GM23338 (cell line): ENCODE measurements at regions not wholly inside any gene's neighbourhood (a gene's known extent, or its start where the extent isn't known, plus 50 kb on each side); places are given as distances from the start of the nearest gene placed in this dataset.

Experiments used
- ATAC-seq: fragments of 200-7000 bp; cut with Tn5 transposase; 3 replicates; pipeline ENCODE4 v1.9.1; 2020
- DNase-seq: peaks from one replicate; pipeline ENCODE4 v3.0.0-alpha.2; 2015; ENCODE audit warnings: low spot score
- H2AFZ ChIP-seq: fragments of 200-600 bp; sonication (generic); 2 replicates; pipeline ENCODE4 v1.8.0; 2016; ENCODE audit warnings: antibody characterized with exemption, mild to moderate bottlenecking, moderate library complexity
- H3F3A ChIP-seq: fragments of 200-600 bp; sonication (generic); replicated peaks from 2 replicates; pipeline ENCODE4 v1.8.0; 2017; ENCODE audit warnings: antibody characterized with exemption, mixed run types, low read depth
- H3K27ac ChIP-seq: fragments of 200-600 bp; sonication (generic); 2 replicates; pipeline ENCODE4 v1.6.1; 2016; ENCODE audit warnings: low read depth
- H3K27me3 ChIP-seq: fragments of 200-600 bp; sonication (generic); 2 replicates; pipeline ENCODE4 v1.8.0; 2016; ENCODE audit warnings: mild to moderate bottlenecking, mixed run types, moderate library complexity; ENCODE audit not compliant: insufficient read depth
- H3K36me3 ChIP-seq: fragments of 200-600 bp; sonication (generic); 2 replicates; pipeline ENCODE4 v1.8.0; 2016; ENCODE audit warnings: mild to moderate bottlenecking; ENCODE audit not compliant: insufficient read depth
- H3K4me1 ChIP-seq: fragments of 200-600 bp; sonication (generic); 2 replicates; pipeline ENCODE4 v1.8.0; 2016; ENCODE audit warnings: mild to moderate bottlenecking, moderate library complexity; ENCODE audit not compliant: insufficient read depth
- H3K4me2 ChIP-seq: fragments of 200-600 bp; sonication (generic); 2 replicates; pipeline ENCODE4 v1.7.1; 2017; ENCODE audit warnings: mixed run types
- H3K4me3 ChIP-seq: fragments of 200-600 bp; sonication (generic); 2 replicates; pipeline ENCODE4 v1.6.1; 2016; ENCODE audit warnings: mixed run types
- H3K79me2 ChIP-seq: fragments of 200-600 bp; sonication (generic); replicated peaks from 2 replicates; pipeline ENCODE4 v1.8.0; 2017; ENCODE audit warnings: mild to moderate bottlenecking; ENCODE audit not compliant: insufficient read depth
- H3K9me2 ChIP-seq: fragments of 200-600 bp; sonication (generic); 2 replicates; pipeline ENCODE4 v1.8.0; 2017; ENCODE audit not compliant: insufficient read depth
- H4K20me1 ChIP-seq: fragments of 200-600 bp; sonication (generic); replicated peaks from 2 replicates; pipeline ENCODE4 v1.8.0; 2017; ENCODE audit warnings: mild to moderate bottlenecking; ENCODE audit not compliant: insufficient read depth
- H3K27ac Mint-ChIP-seq: 2 replicates; pipeline ENCODE4 v1.8.0; 2020; ENCODE audit warnings: inconsistent platforms, mild to moderate bottlenecking, moderate library complexity, mixed read lengths
- H3K27me3 Mint-ChIP-seq: 3 replicates; pipeline ENCODE4 v1.8.0; 2022; ENCODE audit warnings: low read depth, mild to moderate bottlenecking, moderate library complexity, mixed read lengths, inconsistent platforms; ENCODE audit not compliant: insufficient read depth, poor library complexity
- H3K36me3 Mint-ChIP-seq: 3 replicates; pipeline ENCODE4 v1.8.0; 2021; ENCODE audit warnings: low read depth, mild to moderate bottlenecking, inconsistent platforms, moderate library complexity, mixed read lengths
- H3K4me1 Mint-ChIP-seq: 3 replicates; pipeline ENCODE4 v1.8.0; 2020; ENCODE audit warnings: mild to moderate bottlenecking, inconsistent platforms, mixed read lengths
- H3K4me3 Mint-ChIP-seq: 3 replicates; pipeline ENCODE4 v1.8.0; 2021; ENCODE audit warnings: moderate library complexity, mild to moderate bottlenecking, inconsistent platforms, mixed read lengths
- H3K9me3 Mint-ChIP-seq: 3 replicates; pipeline ENCODE4 v1.8.0; 2020; ENCODE audit warnings: moderate library complexity, mild to moderate bottlenecking, inconsistent platforms, mixed read lengths
- CREB1 ChIP-seq: fragments of 250-450 bp; sonication (Bioruptor Pico); IDR thresholded peaks from 2 replicates; pipeline ENCODE4 v1.5.0; 2020; ENCODE audit warnings: low read depth, mild to moderate bottlenecking, moderate library complexity
- CTCF ChIP-seq, 2 experiments: fragments of 200-600 bp in 1 of 2; sonication (generic) in 1 of 2; conservative IDR thresholded peaks; 2 replicates each; pipeline versions ENCODE4 v1.5.1 to v1.6.1; 2016 to 2017; ENCODE audit warnings: antibody characterized with exemption in 2 of 2, low read depth in 2 of 2, mild to moderate bottlenecking in 2 of 2, moderate library complexity in 1 of 2
- ETS1 ChIP-seq: IDR thresholded peaks from 2 replicates; pipeline ENCODE4 v1.6.1; 2016; ENCODE audit warnings: antibody characterized with exemption
- EZH2 ChIP-seq: fragments of 200-600 bp; sonication (generic); IDR thresholded peaks from one replicate; pipeline ENCODE4 v1.8.0; 2017; ENCODE audit warnings: antibody characterized with exemption, mild to moderate bottlenecking, low read depth; ENCODE audit not compliant: unreplicated experiment
- EZH2phosphoT487 ChIP-seq: fragments of 200-600 bp; sonication (generic); IDR thresholded peaks from one replicate; pipeline ENCODE4 v1.8.1; 2018; ENCODE audit warnings: antibody characterized with exemption; ENCODE audit not compliant: unreplicated experiment
- JUNB ChIP-seq: IDR thresholded peaks from one replicate; pipeline ENCODE4 v1.6.1; 2016; ENCODE audit warnings: antibody characterized with exemption; ENCODE audit not compliant: unreplicated experiment
- NANOG ChIP-seq: IDR thresholded peaks from 2 replicates; pipeline ENCODE4 v1.6.1; 2016; ENCODE audit warnings: antibody characterized with exemption, borderline replicate concordance
- POLR2AphosphoS5 ChIP-seq: IDR thresholded peaks from 2 replicates; pipeline ENCODE4 v1.6.1; 2016; ENCODE audit warnings: antibody characterized with exemption, low read depth
- REST ChIP-seq: IDR thresholded peaks from one replicate; pipeline ENCODE4 v1.6.1; 2018; ENCODE audit warnings: antibody characterized with exemption; ENCODE audit not compliant: unreplicated experiment
- STAT1 ChIP-seq: IDR thresholded peaks from one replicate; pipeline ENCODE4 v1.6.1; 2016; ENCODE audit warnings: antibody characterized with exemption; ENCODE audit not compliant: unreplicated experiment
- ZNF114 ChIP-seq: fragments of 250-450 bp; sonication (Bioruptor Pico); IDR thresholded peaks from 2 replicates; pipeline ENCODE4 v1.5.0; 2020; ENCODE audit warnings: mild to moderate bottlenecking, moderate library complexity

GRCh38 chr1:30600706-30601105 is 122.7 kb downstream of the MATN1 start (continued):
- TF ChIP-seq ETS1 (no peak), STAT1 (no peak), ZNF114 (CRISPR knock-in tag) (no peak), POLR2AphosphoS5 (no peak), EZH2 (no peak), JUNB (no peak), NANOG (no peak), EZH2phosphoT487 (no peak)

GRCh38 chr1:30600258-30600657 is 123.1 kb downstream of the MATN1 start:
- no peaks in the 10 kb centered on the region for H3K4me1 ChIP-seq
- H3K27me3 Mint-ChIP-seq: peaks cover 2% of the 10 kb centered on the region
- no peak for TF ChIP-seq ZNF114 (CRISPR knock-in tag)
- no peak for TF ChIP-seq NANOG
- TF ChIP-seq REST: no peak
- no peak for TF ChIP-seq POLR2AphosphoS5
- TF ChIP-seq EZH2phosphoT487: no peak
- no peak for TF ChIP-seq CTCF (conservative IDR thresholded peaks at IDR 0.05; ENCODE audit: low read depth in 2 of 2)
- TF ChIP-seq JUNB: no peak
- TF ChIP-seq ETS1: no peak
- TF ChIP-seq EZH2: no peak
- no peak for TF ChIP-seq CREB1 (CRISPR knock-in tag)

More at GRCh38 chr1:30600258-30600657, 123.1 kb downstream of the MATN1 start:
- H3K27me3 ChIP-seq: no peaks in the 10 kb centered on the region
- H3K9me2 ChIP-seq: no peaks in the 10 kb centered on the region
- H3K4me3 ChIP-seq: no peak overlapping the region
- H3K27ac ChIP-seq: no peak overlapping the region
- ATAC-seq (no peak), DNase-seq (no peak)
- H4K20me1 ChIP-seq: no peaks in the 10 kb centered on the region
- H3K36me3 Mint-ChIP-seq: peaks cover 6% of the 10 kb centered on the region
- peaks cover 24% of the 10 kb centered on the region for H3K9me3 Mint-ChIP-seq
- H3F3A ChIP-seq: no peaks in the 10 kb centered on the region
- H2AFZ ChIP-seq: no peak overlapping the region
- H3K79me2 ChIP-seq: no peaks in the 10 kb centered on the region
- no peak overlapping the region for H3K4me3 Mint-ChIP-seq
- no peaks in the 10 kb centered on the region; the same call in 1 of the 3 replicates for H3K4me1 Mint-ChIP-seq
- H3K27ac Mint-ChIP-seq: no peak overlapping the region
- H3K4me2 ChIP-seq: no peak overlapping the region
- H3K36me3 ChIP-seq: no peaks in the 10 kb centered on the region
